Adrenal gland (tissue), 9 donors: ENCODE measurements at regions not wholly inside any gene's neighbourhood (a gene's known extent, or its start where the extent isn't known, plus 50 kb on each side); places are given as distances from the start of the nearest gene placed in this dataset.

ENCODE experiments used
- DNase-seq, 7 donors: peaks; one replicate each; pipeline ENCODE4 v3.0.0-alpha.2; 2019 to 2020
- H3K27ac ChIP-seq, 5 donors: fragments of 200-600 bp; sonication (generic) in 4 of 5; 1 replicate in 3 of 5; 2 replicates in 2 of 5; pipeline versions ENCODE4 v1.5.1 to v1.8.0; 2016 to 2020; ENCODE audit warnings: mild to moderate bottlenecking in 1 of 5
- H3K27me3 ChIP-seq: fragments of 200-600 bp; 2 replicates; pipeline ENCODE4 v1.8.0; 2021
- H3K36me3 ChIP-seq, 2 donors: fragments of 200-600 bp; replicated peaks in 1 of 2; 1 replicate in 1 of 2; 2 replicates in 1 of 2; pipeline versions ENCODE4 v1.5.1 to v1.8.0; 2018 to 2022
- H3K4me1 ChIP-seq, 2 donors: fragments of 200-600 bp; replicated peaks in 1 of 2; 1 replicate in 1 of 2; 2 replicates in 1 of 2; pipeline versions ENCODE4 v1.5.1 to v1.8.0; 2018 to 2021
- H3K4me3 ChIP-seq, 4 donors: fragments of 200-600 bp; sonication (generic) in 3 of 4; one replicate each; pipeline ENCODE4 v1.5.1; 2016 to 2018
- H3K9me3 ChIP-seq, 3 donors: fragments of 200-600 bp; sonication (generic) in 1 of 3; replicated peaks in 1 of 3; 1 replicate in 2 of 3; 2 replicates in 1 of 3; pipeline versions ENCODE4 v1.5.1 to v1.8.0; 2016 to 2021
- CTCF ChIP-seq, 6 experiments: fragments of 450-650 bp in 4 of 6; fragments of 200-600 bp in 2 of 6; sonication (generic) in 1 of 6; IDR thresholded peaks; 1 replicate in 5 of 6; 2 replicates in 1 of 6; pipeline versions ENCODE4 v1.5.1 to v1.8.0; 2016 to 2021; ENCODE audit warnings: antibody characterized with exemption in 6 of 6, mild to moderate bottlenecking in 2 of 6, moderate library complexity in 1 of 6
- POLR2A ChIP-seq, 2 donors: fragments of 450-650 bp; IDR thresholded peaks; one replicate each; pipeline ENCODE4 v1.6.1; 2017; ENCODE audit warnings: antibody characterized with exemption in 2 of 2, mild to moderate bottlenecking in 2 of 2, moderate library complexity in 1 of 2
- WGBS, 4 donors: extraction: QIAGEN DNeasy Blood & Tissue Kit in 2 of 4; methylation state at CpG; one replicate each; pipeline versions ENCODE4 v1.1.5 to v1.1.7; 2013 to 2017; 5-methylcytosine and 5-hydroxymethylcytosine counted together
- intact Hi-C, 2 donors: fragments of 100-400 bp; cut with DNase I; formaldehyde crosslinking; loops; one replicate each; pipeline versions ENCODE4 v1.14.1 to v1.15.0; 2022 to 2023
- donor health status: healthy with polysubstance abuse.
- donor health status: Bipolar disorder and iron deficiency.
- donor health status: DM: yes; HTN: yes; CAD: no.
- donor health status: DM: no; HTN: no; CAD: no.
- donor health status: DM: no; HTN: no; CAD: no.

GRCh38 chr1:78797108-78797781 lies 147.6 kb downstream of the IFI44 start:
- H3K27ac ChIP-seq, result no peak overlapping the region
- no peaks in the 10 kb centered on the region for H3K9me3 ChIP-seq
- intact Hi-C loops, result no loop called here
- DNase-seq, result no peak
- TF ChIP-seq POLR2A (IDR thresholded peaks at IDR 0.05) (no peak), CTCF (IDR thresholded peaks at IDR 0.05) (no peak)
- H3K36me3 ChIP-seq, result no peaks in the 10 kb centered on the region
- no peaks in the 10 kb centered on the region for H3K27me3 ChIP-seq
- no peaks in the 10 kb centered on the region for H3K4me1 ChIP-seq
- WGBS, 4 donors, result 44 to 67% (median 53%) methylated on average over 3 of the region's 3 CpGs
- H3K4me3 ChIP-seq, result no peak overlapping the region

GRCh38 chr1:78799926-78800325 lies 150.3 kb downstream of the IFI44 start:
- no peaks in the 10 kb centered on the region for H3K36me3 ChIP-seq
- no peaks in the 10 kb centered on the region for H3K27me3 ChIP-seq
- TF ChIP-seq CTCF (IDR thresholded peaks at IDR 0.05) (no peak), POLR2A (IDR thresholded peaks at IDR 0.05) (no peak)
- H3K27ac ChIP-seq, result no peak overlapping the region
- 52 to 73% (median 61%) methylated on average over 1 of the region's 1 CpG for WGBS, 4 donors
- H3K9me3 ChIP-seq, result no peaks in the 10 kb centered on the region
- H3K4me3 ChIP-seq, result no peak overlapping the region
- no peaks in the 10 kb centered on the region for H3K4me1 ChIP-seq
- intact Hi-C loops, result no loop called here
- DNase-seq, result no peak

- Histone ChIP-seq H3K9me3 (no peaks in the 10 kb centered on the region), H3K4me1 (no peaks in the 10 kb centered on the region), H3K36me3 (no peaks in the 10 kb centered on the region), H3K27ac (no peak overlapping the region), H3K27me3 (no peaks in the 10 kb centered on the region), H3K4me3 (no peak overlapping the region)
- intact Hi-C loops, result no loop called here
- 69 to 83% (median 78%) methylated on average over 1 of the region's 1 CpG for WGBS, 4 donors
- no peak for DNase-seq
- TF ChIP-seq CTCF (IDR thresholded peaks at IDR 0.05), result no peak
- no peak for TF ChIP-seq POLR2A (IDR thresholded peaks at IDR 0.05)
Observed at GRCh38 chr1:78814176-78814575, 164.5 kb downstream of the IFI44 start.

GRCh38 chr1:78825561-78825960 lies 175.9 kb downstream of the IFI44 start:
- Histone ChIP-seq H3K4me3 (no peak overlapping the region), H3K9me3 (no peaks in the 10 kb centered on the region), H3K4me1 (no peaks in the 10 kb centered on the region), H3K27ac (no peak overlapping the region), H3K27me3 (no peaks in the 10 kb centered on the region), H3K36me3 (no peaks in the 10 kb centered on the region)
- intact Hi-C loops, result no loop called here
- 76 to 87% (median 83%) methylated on average over 2 of the region's 2 CpGs for WGBS, 4 donors
- TF ChIP-seq CTCF (IDR thresholded peaks at IDR 0.05), result no peak
- TF ChIP-seq POLR2A (IDR thresholded peaks at IDR 0.05), result no peak
- DNase-seq, result no peak
